ENCODE measurements at regions not wholly inside any gene's neighbourhood (a gene's known extent, or its start where the extent isn't known, plus 50 kb on each side); places are given as distances from the start of the nearest gene placed in this dataset.

- TF ChIP-seq CTCF (conservative IDR thresholded peaks at IDR 0.05) (no peak), ZFX (IDR thresholded peaks at IDR 0.05) (no peak)
These were observed 1033.2 kb upstream of the NXPH2 start for GRCh38 chr2:139813340-139813739.
